ENCODE measurements at regions not wholly inside any gene's neighbourhood (a gene's known extent, or its start where the extent isn't known, plus 50 kb on each side); places are given as distances from the start of the nearest gene placed in this dataset.
"Not testable (repeated sequence)": the region's sequence is repeated elsewhere in the genome, so short reads cannot be mapped to it uniquely, and the experiment has no call there.

DNA sequence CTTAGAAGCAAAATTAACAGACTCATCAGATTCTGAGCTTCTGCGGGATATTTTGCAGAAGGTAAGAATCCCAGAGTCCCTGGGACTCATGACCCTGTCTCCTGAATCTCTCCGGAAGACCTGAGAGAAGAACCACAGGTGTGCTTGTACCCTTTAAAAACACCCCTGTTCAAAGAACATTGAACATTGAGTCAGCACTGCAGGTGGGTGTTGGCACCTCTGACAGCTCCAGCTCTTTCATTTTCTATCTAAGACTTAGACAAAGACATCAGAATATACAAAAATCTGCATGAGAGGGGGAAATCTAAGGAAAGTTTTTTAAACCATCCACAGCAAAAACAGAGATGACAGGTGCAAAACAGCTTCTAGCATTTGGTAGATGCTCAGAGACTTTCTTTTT lies 50.1 kb upstream of the ROPN1B start:
- H3K4me1 ChIP-seq (ENCODE audit: control insufficient read depth, insufficient read depth, low read length, poor library complexity, severe bottlenecking); H3K36me3 ChIP-seq (ENCODE audit: control insufficient read depth, insufficient read depth, low read length); DNase-seq; H3K27ac ChIP-seq (ENCODE audit: insufficient read depth, low read length, poor library complexity, severe bottlenecking); H3K27me3 ChIP-seq (replicated peaks; ENCODE audit: control insufficient read depth, insufficient read depth, low read length, poor library complexity, severe bottlenecking); H3K9me3 ChIP-seq (ENCODE audit: control insufficient read depth, low read length); H3K4me3 ChIP-seq (ENCODE audit: insufficient read depth, low read depth, low read length, poor library complexity, severe bottlenecking): not testable (repeated sequence)
